Ammon's horn (tissue), 1 donor: ENCODE measurements at regions not wholly inside any gene's neighbourhood (a gene's known extent, or its start where the extent isn't known, plus 50 kb on each side); places are given as distances from the start of the nearest gene placed in this dataset.
A peak's percentile ranks its signal among the peaks of the same experiment; 100 is the strongest.
"Not testable (repeated sequence)": the region's sequence is repeated elsewhere in the genome, so short reads cannot be mapped to it uniquely, and the experiment has no call there.

Source experiments
- DNase-seq: peaks from one replicate; pipeline ENCODE4 v3.0.0-alpha.2; 2016; ENCODE audit warnings: low spot score

- DNase-seq, result peak; percentile 84
Observed at GRCh38 chr22:33971561-33971961, 51.3 kb upstream of the LARGE1 start.

- no peak for DNase-seq
Observed at GRCh38 chr22:33975841-33976240, 55.6 kb upstream of the LARGE1 start.

DNA sequence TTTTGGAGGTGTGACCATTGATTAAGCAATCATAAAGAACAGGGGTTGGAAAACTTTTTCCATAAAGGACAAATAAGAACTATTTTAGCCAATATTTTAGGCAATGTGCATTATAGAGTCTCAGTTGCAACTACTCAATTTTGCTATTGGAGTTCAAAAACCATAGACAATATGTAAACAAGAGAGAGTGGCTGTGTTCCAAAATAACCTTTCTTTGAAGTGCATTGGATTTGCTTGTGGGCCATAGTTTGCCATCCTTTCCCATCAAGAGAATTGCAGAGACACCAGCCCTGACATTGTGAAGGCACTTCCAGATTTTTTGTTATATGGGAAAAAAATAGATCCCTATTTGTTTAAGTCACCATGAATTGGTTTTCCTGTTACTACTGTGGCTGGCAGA is 63.3 kb upstream of the LARGE1 start:
- DNase-seq, result no peak

GRCh38 chr22:33984211-33984610 is 63.9 kb upstream of the LARGE1 start:
- DNase-seq, result no peak

GRCh38 chr22:33984656-33985285 is 64.5 kb upstream of the LARGE1 start:
- no peak for DNase-seq

GRCh38 chr22:33985506-33985905 is 65.2 kb upstream of the LARGE1 start:
- no peak for DNase-seq

GRCh38 chr22:33986167-33986771 is 66.0 kb upstream of the LARGE1 start:
- no peak for DNase-seq

GRCh38 chr22:33986954-33987353 is 66.7 kb upstream of the LARGE1 start:
- no peak for DNase-seq

GRCh38 chr22:33989263-33989662 is 69.0 kb upstream of the LARGE1 start:
- DNase-seq, result not testable (repeated sequence)

DNA sequence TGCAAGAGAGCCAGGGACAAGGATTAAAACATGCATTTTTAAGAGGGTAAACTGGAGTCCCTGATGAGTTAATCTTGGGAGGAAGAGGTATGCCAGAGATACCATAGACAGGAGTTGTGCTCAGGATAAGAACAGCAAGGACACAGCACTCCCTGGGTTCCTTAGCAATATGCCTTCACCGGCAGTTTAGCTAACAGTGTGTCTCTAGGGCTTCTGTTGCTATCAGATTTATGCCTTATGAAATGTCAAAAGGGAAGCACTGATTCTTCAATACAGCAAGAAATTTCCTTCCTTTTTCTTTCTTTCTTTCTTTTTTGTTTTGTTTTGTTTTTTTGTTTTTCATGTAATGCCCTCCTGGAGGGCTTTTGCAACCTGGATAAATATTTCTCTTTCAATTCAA is 71.3 kb upstream of the LARGE1 start:
- no peak for DNase-seq

GRCh38 chr22:33996824-33997223 is 76.5 kb upstream of the LARGE1 start:
- DNase-seq, result no peak

- DNase-seq, result no peak
Observed at GRCh38 chr22:34000879-34001526, 80.7 kb upstream of the LARGE1 start.

DNA sequence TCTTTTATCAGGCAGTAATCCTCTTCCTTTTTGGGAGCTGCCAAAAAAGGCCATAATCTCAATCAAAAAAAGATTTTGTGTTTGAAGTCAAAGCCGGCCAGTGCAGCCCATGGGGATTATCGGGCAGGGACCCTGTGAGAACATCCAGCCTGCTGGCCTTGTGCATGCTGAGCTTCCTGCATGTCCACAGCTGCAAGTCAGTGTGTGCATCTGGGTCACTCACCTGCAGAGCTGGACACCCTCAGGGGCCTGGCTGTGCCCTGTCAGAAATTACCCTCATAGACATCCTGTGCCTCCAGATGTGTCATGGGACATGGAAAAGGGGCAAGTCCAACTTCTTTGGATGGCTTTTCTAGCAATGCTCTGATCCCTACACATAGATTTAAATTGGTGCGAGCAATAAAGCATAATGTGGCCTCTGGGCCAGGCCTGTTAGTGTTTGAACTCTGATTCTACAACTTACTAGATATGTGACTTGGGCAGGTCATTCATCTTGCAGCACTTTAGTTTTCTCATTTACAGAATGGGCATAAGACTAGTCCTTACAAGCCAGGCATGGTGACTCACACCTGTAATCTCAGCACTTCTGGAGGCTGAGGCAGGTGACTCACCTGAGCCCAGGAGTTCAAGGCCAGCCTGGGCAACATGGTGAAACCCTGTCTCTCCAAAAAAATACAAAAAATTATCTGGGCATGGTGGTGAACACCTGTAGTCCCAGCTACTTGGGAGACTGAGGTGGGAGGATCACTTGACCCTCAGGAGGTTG is 81.6 kb upstream of the LARGE1 start:
- no peak for DNase-seq

DNA sequence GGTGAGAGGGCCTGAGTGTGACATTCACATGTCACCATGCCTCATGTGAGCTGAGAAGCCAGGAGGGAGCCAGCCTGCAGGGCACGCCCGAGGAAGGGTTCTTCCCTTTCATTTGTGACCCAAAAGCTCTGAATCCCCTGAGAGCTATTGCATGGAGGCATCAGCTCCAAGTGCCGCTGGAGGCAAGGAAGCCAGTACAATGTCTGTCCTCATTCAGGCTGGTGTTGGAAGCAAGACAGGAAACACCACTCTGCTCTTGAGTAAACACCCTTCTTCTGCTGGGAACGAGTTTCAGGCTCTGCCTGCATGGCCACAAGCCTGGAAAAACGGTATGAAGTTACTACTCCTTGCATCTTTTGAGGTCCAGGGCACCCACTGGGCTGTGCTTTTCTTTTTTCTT is 83.8 kb upstream of the LARGE1 start:
- DNase-seq, result no peak

GRCh38 chr22:34010259-34010658 is 90.0 kb upstream of the LARGE1 start:
- no peak for DNase-seq

- no peak for DNase-seq
Observed at GRCh38 chr22:34015642-34016041, 95.4 kb upstream of the LARGE1 start.

- DNase-seq, result no peak
Observed at GRCh38 chr22:34017205-34017604, 96.9 kb upstream of the LARGE1 start.

GRCh38 chr22:34019190-34019845 is 99.0 kb upstream of the LARGE1 start:
- DNase-seq, result no peak

- no peak for DNase-seq
Observed at GRCh38 chr22:34035209-34035608, 114.9 kb upstream of the LARGE1 start.

GRCh38 chr22:34036931-34037330 is 116.7 kb upstream of the LARGE1 start:
- DNase-seq, result no peak

DNA sequence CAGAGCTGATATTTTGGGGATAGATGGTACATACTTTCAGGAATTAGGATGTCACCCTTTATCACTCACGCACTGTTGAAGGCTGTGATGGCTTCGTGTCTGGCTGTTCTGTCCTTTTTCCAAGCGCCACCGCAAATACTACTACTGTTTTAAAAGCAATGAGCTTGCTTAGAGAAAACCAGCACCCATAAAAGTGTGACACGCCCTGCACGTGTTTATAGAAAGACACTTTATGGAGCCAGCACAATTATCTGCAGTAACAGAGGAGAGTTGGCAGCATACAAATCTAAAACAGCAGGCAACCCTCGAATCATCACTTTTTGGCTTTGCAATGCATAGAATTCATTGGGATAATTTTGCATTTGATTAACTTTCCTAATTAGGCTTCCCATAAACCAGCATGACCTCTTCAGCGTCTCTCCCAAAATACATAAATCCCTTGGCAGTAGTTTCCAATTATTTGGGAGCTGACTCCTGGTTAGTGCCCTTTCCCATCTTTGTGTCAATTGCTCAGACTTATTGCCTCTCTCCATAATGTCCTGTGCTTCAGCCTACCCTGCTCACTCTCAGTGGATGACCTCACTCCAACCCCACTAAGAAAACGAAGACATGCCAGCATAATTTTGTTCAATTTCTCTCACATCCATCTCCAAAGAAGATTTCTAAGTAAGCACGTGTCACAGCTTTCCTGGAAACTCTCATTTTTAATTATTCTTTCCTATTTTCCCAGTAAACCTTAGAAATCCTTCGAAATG is 118.7 kb upstream of the LARGE1 start:
- no peak for DNase-seq

- DNase-seq, result no peak
Observed at GRCh38 chr22:34045311-34045710, 125.0 kb upstream of the LARGE1 start.
